ENCODE measurements at regions not wholly inside any gene's neighbourhood (a gene's known extent, or its start where the extent isn't known, plus 50 kb on each side); places are given as distances from the start of the nearest gene placed in this dataset.
A peak's percentile ranks its signal among the peaks of the same experiment; 100 is the strongest.

- DNase-seq (ENCODE audit: low read depth in 4 of 4, low spot score in 2 of 4) = no peak
Measured at GRCh38 chr11:116278076-116278475, 494.7 kb downstream of the BUD13 start.

DNA sequence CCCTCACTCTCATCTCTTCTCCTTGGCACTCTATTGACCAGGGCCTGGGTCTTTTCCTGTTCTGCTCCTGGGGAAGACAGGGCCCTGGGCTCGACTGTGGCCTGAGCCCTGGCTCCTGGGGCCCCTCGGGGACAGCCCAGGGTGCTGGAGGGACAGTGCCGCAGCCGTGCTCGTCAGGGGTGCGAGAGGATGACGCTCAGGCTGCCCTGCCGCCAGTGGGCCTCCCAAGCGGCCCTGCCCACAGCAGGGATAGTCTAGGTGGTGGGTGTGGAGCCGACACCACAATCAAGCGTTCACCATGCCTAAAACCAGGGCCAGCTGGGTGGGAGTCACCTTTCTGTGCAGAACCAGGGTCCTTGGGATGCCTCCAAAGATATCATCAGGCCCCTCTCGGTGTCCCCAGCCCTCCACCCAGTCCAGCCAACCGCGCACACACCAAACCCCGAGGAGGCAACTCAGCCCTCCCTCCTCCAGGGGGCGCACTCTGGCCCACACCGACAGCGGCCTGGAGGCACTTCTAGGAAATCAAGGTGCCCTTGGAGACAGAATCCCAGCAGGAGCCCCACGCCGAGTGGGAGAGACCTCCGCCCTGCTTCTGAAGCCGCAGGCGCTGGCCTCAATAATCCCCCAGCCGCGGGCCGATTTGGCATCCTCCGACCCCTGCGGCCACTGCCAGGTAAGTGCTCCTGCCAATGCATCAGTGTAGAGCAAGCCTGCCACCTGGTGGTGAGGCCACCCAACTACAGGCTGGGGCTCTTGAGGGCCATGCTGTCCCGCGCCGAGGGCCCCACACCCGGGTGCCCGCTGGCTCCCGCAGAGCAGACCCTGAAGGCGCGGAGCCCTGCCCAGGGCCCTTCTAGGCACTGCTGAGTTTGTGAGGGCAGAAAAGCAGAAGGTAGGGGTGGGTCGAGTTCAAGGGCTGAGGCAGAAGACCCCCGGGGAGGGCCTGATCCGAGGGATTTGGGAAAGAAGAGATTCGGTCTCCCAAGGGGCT is 496.4 kb downstream of the BUD13 start:
- DNase-seq (ENCODE audit: low read depth in 4 of 4, low spot score in 2 of 4) = peak in 2 of 4 donors; percentile 51 to 55

DNA sequence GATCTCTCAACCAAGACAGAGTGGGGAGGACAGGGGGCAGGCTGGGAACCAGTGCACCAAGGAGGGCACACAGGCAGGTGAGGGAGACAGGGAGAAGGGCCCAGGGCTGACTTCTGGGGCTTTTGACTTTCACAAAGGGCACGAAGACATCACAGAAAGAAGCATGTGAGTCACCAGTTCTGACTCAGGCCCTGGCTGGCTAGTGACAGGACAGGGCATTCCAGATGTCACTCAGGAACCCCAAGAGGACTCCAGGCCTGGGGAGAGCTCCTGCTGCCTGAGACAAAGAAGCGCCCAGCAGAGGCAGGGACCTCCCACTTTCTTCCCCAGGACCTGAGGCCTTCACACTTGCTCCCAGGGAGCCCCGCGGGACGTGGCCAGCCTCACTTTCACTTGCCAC is 497.2 kb downstream of the BUD13 start:
- DNase-seq (ENCODE audit: low read depth in 4 of 4, low spot score in 2 of 4) = no peak

- DNase-seq (ENCODE audit: low read depth in 4 of 4, low spot score in 2 of 4) = no peak
Measured at GRCh38 chr11:116274521-116274920, 498.3 kb downstream of the BUD13 start.

- no peak for DNase-seq (ENCODE audit: low read depth in 4 of 4, low spot score in 2 of 4)
Measured at GRCh38 chr11:116272181-116272789, 500.5 kb downstream of the BUD13 start.

DNA sequence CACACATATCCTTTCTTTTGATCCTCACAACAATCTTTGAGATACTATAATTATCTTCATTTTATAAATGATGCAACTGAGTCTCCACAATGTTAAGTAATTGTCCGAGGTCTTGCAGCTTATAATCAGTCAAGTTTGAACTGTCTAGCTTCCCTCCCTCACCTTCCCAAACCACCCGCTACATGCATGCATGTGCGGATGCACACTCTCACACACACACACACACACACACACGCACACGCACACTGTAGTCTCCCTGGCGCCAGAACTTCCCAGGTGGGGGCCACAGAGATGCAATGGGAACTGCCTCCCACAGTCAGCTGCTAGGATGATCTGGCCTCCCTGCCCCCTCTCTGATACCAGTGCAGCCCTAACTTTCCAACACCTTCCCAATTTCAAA is 501.3 kb downstream of the BUD13 start:
- DNase-seq (ENCODE audit: low read depth in 4 of 4, low spot score in 2 of 4) = no peak

GRCh38 chr11:116267146-116267545 is 505.6 kb downstream of the BUD13 start:
- no peak for DNase-seq (ENCODE audit: low read depth in 4 of 4, low spot score in 2 of 4)

DNA sequence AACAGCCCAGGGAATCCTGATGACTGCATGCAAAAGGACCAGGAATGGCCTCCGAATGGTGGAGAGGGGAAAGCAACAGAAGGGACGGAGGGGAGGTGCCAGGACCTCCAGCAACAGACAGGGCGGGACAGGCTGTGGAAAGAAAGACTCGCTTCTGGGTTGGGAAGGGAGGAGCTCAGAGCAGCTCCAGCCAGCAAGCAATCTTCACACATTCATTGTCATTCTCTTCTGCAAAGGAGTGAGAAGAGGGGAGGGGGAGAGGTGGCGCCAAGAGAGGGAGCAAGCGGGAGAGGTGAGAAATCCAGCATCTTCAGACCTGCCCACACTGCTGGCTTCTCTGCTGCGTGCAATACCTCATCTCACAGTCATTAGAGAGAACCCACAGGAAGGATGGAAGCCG is 509.0 kb downstream of the BUD13 start:
- no peak for DNase-seq (ENCODE audit: low read depth in 4 of 4, low spot score in 2 of 4)

GRCh38 chr11:116263019-116263418 is 509.8 kb downstream of the BUD13 start:
- no peak for DNase-seq (ENCODE audit: low read depth in 4 of 4, low spot score in 2 of 4)

- DNase-seq (ENCODE audit: low read depth in 4 of 4, low spot score in 2 of 4) = no peak
Measured at GRCh38 chr11:116262370-116262769, 510.4 kb downstream of the BUD13 start.

GRCh38 chr11:116261606-116262005 is 511.2 kb downstream of the BUD13 start:
- DNase-seq (ENCODE audit: low read depth in 4 of 4, low spot score in 2 of 4) = peak in 1 of 4 donors; percentile 40

GRCh38 chr11:116258821-116259220 is 514.0 kb downstream of the BUD13 start:
- no peak for DNase-seq (ENCODE audit: low read depth in 4 of 4, low spot score in 2 of 4)

GRCh38 chr11:116257883-116258282 is 514.9 kb downstream of the BUD13 start:
- no peak for DNase-seq (ENCODE audit: low read depth in 4 of 4, low spot score in 2 of 4)

DNA sequence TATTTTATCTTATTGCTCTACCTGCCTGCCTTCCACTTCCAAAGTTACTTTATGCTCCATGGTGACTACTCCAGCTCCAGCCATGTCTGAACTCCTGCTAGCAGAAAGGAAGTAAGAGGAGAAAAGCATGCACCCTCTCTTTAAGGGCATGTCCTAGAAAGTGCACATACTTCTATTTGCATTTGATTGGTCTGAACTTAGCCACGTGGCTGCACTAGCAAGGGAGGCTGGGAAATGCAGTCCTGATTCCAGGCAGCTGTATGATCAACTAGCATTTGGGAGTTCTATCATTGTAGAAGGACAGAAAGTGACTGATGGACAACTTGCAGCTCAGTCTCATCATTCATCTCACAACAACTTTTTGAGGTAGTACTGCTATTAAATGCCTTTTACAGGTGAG is 515.7 kb downstream of the BUD13 start:
- DNase-seq (ENCODE audit: low read depth in 4 of 4, low spot score in 2 of 4) = no peak

DNA sequence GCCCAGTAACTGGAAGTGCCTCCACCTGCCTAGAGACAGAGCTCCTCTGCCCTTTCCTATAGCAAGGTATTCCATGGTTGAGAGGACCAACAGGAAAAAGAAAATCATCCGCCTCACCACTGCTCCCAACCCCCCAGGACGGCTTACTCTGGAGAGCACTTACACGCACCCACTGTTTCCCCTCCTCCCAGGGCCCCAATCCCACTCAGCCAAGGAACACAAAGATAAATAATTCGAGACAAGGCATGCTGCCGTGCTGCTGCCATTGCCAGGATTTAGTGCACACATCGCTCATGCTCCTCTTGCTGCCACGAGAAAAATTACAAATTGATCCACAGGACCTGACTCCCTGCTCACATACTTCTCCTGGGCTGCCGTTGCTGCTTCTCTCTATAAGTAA is 516.6 kb downstream of the BUD13 start:
- DNase-seq (ENCODE audit: low read depth in 4 of 4, low spot score in 2 of 4) = no peak

- no peak for DNase-seq (ENCODE audit: low read depth in 4 of 4, low spot score in 2 of 4)
Measured at GRCh38 chr11:116255321-116255953, 517.4 kb downstream of the BUD13 start.

GRCh38 chr11:116250155-116250554 is 522.6 kb downstream of the BUD13 start:
- DNase-seq (ENCODE audit: low read depth in 4 of 4, low spot score in 2 of 4) = no peak

GRCh38 chr11:116249561-116249960 is 523.2 kb downstream of the BUD13 start:
- no peak for DNase-seq (ENCODE audit: low read depth in 4 of 4, low spot score in 2 of 4)

DNA sequence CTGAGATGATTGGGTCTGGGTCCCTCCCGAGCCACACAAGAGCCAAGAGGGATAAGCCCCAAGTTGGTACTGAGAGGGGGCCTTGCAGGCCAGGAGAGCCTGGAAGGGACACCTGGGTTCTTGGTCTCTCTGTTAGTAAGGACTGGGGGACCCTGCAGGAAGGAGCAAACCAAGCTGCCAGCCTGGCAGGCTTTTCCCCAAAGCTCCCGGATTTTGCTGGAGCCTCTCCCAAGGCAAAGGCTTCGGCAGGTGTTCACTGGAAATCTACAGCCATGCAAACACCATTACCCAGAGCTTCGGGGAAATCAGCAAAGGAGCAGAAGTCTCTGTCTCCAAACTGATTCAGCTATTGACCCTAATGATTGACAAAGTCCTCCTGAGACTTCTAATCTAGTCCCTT is 527.9 kb downstream of the BUD13 start:
- DNase-seq (ENCODE audit: low read depth in 4 of 4, low spot score in 2 of 4) = no peak

DNA sequence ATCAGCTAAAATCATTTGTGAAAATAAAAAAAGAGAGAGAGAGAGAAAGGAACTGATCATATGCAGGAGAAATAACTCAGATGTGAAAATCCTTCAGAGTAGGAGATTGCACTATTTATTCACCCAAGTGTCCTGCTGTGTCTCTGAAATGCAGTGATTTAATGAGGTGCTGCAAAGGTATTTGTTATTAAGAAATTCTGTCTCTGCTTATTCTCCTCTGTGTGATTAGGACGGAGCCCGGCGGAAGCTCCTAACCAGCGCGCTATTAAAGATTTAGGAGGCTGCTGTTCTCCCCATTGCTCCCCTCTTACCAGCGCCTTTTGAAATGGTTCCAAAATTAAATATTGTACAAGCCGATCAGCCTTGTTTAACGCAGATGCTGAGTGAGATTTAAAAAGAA is 528.3 kb downstream of the BUD13 start:
- no peak for DNase-seq (ENCODE audit: low read depth in 4 of 4, low spot score in 2 of 4)

GRCh38 chr11:116243991-116244390 is 528.8 kb downstream of the BUD13 start:
- DNase-seq (ENCODE audit: low read depth in 4 of 4, low spot score in 2 of 4) = no peak

- no peak for DNase-seq (ENCODE audit: low read depth in 4 of 4, low spot score in 2 of 4)
Measured at GRCh38 chr11:116242006-116242405, 530.8 kb downstream of the BUD13 start.
